NCI-H2029 treated with DMSO at 0.1 percent for 48 hours (cell line): ENCODE measurements at regions not wholly inside any gene's neighbourhood (a gene's known extent, or its start where the extent isn't known, plus 50 kb on each side); places are given as distances from the start of the nearest gene placed in this dataset.
"Not testable (repeated sequence)": the region's sequence is repeated elsewhere in the genome, so short reads cannot be mapped to it uniquely, and the experiment has no call there.

Source experiments
- DNase-seq: peaks from one replicate; lab custom pipeline; 2025; lab: John Stamatoyannopoulos, UW

DNA sequence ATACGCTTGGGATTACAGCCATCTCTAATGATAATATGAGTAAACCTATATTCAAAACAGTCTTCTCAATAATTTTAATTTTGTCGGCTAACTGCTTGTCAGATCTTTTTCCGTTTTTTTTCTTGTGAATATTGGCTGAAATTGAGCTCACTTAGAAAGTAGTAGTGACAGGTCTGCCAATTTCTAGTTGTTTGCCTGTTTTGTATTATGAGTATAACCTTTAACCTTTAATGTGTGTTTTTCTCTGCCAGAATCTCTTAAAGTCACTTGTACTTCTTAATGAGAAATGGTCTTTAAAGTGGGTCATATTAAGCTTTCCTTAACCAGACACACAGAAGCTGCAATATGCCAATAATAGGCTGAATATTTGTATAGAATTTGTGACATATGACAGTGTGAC lies 511.0 kb downstream of the CSNK1G3 start:
- DNase-seq: no peak

DNA sequence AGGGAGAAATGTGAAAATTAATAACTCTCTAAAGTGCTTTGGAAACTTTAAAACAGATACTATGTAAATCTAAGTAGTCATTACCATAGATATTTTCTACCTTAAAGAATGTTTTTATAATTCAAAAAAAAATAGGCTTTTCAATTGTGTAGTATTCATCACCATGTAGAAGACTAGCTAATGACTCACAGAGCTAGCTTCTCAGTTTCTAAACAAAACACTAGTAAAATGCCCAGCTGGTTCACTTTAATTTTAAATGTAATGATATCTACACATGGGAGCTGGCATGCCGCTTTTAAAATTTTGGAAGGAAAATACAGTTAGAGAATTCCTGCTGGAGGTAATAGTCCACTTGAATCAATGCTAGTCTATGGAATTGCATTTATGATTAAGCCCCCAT lies 509.8 kb downstream of the CSNK1G3 start:
- no peak for DNase-seq

DNA sequence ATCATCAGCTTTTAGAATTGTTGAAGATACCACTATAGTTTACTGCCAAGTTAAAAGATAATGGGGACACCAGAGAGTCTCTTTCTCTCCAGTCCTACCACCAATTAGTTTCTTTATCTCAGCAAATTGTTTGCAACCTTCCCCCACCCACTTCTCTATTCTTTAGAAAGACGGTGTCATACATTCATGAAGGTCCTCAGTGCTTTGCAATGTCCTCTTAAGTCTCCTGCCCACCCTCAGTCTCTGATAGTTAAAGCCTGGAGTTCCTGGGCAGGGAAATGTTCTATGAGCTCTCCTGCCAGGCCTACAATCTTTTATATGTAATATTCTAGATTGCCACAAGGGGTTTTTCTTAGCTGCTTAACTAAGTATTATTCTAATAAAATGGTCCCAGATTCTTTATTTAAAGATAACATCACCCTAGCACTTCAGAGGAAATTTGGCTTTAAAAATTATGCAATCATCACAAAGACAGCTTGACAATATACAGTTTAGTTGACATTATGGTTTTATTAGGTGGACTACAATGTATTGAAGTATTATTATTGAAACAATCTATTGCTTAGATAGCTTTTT lies 509.2 kb downstream of the CSNK1G3 start:
- DNase-seq: no peak

DNA sequence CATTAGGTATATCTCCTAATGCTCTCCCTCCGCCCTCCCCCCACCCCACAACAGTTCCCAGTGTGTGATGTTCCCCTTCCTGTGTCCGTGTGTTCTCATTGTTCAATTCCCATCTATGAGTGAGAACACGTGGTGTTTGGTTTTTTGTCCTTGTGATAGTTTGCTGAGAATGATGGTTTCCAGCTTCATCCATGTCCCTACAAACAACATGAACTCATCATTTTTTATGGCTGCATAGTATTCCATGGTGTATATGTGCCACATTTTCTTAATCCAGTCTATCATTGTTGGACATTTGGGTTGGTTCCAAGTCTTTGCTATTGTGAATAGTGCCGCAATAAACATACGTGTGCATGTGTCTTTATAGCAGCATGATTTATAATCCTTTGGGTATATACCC lies 505.3 kb downstream of the CSNK1G3 start:
- DNase-seq: not testable (repeated sequence)

DNA sequence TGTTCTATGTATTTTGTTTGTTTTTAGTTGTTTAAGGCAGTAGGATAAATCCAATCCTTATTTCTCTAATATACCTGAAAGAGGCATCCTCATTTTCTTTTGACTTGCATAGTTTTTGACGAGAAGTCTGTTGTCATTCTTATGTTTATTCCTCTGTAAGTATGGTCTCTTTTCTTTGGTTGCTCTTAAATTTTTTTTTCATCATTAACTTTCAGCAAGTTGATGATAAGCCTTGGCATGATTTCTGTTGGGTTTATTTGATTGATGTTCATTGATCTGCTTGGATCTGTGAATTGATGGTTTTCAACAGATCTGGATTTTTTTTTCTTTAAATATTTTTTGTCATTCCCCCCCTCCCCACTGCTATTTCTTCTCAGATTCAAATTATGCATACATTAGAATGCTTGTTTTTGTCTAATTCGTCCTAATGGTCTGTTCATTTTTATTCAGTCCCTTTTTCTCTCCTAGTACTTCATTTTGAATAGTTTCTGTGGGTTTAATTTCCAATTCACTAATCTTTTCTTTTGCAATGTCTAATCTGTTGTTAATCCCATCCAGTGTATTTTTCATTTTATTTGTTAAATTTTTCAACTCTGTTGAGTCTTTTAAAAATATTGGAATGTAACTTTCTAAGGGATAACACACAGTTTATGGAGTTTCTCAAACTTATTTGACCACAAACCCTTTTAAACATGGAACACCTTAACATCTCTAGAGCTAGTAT lies 495.9 kb downstream of the CSNK1G3 start:
- DNase-seq: no peak

DNA sequence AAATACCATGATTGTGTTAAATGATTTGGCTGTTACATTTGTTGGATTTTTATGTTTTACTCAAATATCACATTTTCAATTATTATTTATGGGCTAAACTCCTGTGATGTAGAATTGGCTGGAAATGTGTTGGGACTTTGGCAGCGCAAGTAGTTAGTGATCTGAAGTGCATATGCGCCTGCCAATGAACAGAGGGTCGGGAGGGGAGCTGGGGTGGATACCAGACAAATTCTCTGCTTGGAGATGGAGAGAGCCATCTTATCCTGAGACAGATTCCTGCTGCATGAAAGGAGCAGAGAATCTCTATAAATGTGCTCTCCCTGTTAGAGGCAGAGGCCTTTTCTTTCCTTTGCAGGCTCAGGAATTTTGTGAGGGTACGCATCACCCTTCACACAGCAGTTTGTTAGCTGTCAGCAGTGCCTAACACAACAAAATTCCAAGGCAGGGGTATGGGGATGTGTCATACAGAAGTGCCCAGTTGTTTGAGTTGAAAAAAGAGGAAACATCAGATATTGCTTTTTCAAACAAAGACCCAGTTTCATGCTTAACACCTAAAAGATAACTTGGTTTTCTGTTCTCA lies 489.1 kb downstream of the CSNK1G3 start:
- no peak for DNase-seq

DNA sequence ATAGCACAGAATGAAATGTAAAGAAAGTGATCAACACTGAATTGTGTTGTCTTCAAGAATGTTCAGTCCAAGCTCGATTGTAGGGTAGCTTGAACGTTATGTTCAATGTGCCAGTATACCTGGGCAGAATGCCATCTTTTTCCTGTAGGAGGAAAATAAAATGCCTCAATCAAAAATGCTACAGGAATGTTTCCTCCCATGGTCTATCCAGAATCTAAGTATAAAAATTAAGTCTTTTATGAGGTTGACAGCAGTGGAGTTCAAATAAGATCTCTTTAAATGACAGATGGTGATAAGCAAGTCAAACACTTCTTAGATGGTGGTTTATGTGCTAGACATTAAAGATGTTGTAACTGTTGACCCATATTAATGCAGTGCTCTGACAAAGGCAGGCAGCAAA lies 488.6 kb downstream of the CSNK1G3 start:
- no peak for DNase-seq

DNA sequence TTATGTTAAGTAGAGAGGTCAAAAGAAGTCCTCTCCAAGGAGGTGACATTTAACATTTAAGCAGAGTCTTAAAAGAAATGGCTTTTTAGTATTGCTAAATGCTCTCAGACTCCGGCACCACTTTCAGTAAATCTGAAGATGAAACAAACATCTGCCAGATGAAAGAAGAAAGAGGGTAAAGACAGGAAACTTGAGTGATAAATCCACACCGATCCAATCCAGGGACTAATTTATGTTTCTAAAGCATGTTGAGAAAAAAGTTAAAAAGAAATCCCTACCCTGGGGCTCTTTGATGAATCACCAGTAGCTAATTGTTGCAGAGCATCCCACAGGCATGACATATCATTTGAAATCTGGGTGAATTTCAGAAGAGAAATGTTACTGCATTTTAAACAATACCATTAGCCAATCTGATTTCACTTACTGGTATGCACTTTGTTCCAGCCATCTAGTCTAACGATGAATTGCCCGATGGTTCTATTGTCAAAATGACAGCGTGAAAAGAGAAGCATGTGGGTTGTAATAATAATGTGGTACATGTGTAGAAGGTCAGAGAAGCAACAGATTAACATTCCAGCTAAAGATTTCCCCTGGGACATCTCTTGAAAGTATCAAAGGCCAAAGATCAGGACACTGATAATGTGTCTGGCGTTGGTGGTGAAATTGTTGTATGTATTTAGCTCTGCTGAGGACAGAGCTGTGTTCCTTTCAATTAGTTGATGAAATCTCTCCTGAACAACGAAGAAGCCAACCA lies 485.7 kb downstream of the CSNK1G3 start:
- DNase-seq: no peak

DNA sequence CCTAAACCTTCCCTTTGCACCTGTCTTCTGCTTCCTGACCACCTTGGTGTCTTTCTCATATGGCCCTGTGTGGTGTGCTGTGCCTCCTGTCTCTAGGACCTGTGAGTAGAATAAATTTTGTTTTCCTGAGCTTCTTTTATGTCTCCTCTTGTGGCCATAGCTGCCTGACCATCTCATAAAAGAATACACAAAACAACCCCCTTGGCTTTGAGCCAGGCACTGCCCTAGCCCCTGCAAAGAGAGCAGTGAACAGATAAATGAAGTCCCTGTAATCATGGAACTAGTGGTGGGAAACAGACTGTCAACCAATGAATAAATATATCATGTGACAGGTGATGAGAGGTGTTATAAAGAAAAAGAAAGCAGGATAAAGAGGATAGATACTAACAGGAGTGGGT lies 485.1 kb downstream of the CSNK1G3 start:
- DNase-seq: no peak

DNA sequence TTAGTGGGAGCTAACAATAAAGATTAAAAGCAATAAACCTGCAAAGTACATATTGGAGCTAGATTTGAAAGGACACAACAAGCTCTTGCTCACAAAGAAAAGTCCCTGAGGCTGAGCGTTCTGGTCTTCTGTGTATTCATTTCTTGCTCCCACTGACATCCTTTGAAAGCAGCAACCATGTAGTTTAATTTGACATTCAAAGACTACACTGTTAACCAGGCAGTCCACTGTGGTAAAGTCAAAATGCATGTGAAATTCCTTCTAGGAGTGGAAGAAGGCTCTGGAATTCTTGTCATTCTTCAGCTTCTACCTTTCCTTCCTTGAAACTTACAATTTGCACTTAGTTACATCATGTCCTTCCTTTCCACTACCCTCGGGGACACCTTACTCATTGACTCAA lies 480.7 kb downstream of the CSNK1G3 start:
- DNase-seq: no peak

DNA sequence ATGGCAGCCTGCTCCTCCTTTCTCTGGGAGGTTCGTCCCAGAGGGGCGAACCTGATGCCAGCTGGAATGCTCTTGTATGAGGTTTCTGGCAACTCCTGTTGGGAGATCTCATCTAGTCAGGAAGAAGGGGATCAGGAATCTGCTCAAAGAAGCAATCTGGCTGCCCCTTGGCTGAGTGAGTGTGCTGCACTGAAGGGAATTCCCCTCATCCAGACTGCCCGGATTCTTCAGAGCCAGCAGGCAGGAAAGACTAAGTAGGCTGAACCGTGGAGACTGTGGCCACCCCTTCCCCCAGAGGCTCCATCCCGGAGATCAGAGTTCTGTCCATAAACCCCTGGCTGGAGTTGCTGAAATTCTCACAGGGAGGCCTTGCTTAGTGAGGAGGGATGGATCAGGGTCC lies 476.0 kb downstream of the CSNK1G3 start:
- no peak for DNase-seq

DNA sequence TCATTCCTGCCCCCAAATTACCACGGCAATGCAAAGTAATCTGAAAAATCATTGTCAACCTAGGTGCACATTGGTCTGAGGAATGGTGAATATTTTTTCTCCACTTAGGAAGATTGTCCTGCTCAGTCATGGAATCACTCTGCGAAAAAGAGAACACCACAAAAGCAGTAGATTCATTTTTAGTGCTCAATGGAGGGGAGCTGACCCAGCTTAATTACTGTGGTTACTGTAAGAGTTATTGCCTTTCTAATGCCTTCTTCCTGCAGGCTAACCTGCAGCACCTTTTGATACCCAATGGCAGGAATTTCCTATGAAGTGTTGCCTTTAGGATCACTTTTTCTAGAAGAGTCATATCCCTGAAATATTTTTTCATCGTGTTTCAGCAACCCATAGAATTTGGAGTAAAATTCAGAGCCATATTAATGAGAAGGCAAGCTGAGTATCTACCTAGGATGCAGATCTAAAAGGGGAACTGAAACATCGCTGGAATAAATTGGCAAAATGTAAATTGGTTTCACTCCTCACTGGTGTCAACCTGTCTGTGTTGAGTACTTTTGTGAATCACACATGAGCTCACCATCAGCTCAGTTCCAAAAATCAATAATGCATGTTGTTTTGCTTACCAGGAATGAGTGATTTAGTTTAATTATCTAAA lies 464.5 kb downstream of the CSNK1G3 start:
- DNase-seq: no peak

DNA sequence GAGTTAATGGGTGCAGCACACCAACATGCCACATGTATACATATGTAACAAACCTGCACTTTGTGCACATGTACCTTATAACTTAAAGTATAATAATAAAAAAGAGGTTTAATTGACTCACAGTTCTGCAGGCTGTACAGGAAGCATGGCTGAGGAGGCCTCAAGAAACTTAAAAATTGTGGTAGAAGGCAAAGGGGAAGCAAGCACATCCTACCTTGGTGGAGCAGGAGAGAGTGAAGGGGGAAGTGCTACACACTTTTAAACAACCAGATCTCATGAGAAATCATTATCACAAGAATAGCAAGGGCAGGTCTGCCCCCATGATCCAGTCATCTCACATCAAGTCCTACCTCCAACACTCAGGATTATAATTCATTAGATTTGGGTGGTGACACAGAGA lies 463.5 kb downstream of the CSNK1G3 start:
- not testable (repeated sequence) for DNase-seq

DNA sequence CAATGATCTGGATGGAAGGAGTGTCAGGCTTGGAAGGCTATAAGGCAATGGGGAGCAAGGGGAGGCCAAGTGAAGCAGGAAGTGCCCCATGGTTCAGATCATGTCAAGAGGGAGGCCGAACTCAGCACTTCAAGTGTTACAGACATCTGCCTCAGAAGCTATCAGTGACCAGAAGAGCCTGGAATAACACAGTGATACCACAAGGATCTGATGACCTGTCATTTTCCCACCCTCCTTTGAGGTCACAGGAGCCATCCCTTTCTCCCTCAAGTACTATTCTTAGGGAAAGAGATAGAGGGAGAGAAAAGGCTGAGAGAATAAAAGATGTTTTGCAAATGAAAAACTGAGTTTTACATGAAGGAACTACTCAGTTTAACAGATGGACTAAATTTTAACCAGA lies 454.8 kb downstream of the CSNK1G3 start:
- DNase-seq: no peak

DNA sequence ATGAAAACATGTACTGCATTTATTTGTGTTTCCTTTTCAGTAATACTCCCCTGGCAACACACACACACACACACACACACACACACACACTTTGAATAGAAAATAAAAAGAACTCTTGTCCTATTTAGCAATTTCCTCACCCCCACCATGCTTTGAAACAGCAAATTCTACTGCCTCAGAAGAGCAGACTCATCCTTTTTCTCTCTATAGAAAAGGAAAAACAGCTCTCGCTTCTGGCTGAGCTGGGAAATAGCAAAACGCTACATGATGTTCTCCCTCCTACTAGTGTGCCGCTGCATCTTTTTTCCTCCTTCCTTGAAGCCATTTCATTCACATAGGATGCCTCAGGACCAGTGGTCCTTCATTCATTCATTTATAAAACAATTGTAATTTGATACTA lies 453.6 kb downstream of the CSNK1G3 start:
- DNase-seq: no peak

DNA sequence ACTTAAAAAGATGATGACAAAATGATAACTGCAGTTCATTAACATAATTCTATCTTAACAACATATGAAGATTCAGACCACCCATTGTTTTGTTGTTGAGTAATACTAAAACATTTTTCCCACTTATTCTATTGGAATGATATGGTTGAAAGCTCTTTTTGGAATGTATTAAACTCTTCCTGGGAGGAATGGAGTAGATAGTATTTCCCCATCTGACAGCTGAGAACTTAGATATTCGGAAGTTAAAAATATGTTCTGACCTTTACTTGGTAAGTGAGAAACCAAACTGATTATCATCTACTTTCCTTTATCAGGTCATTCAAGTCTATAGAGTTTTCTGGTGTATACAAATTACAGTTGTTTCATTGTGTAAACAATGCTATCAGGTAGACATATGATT lies 452.9 kb downstream of the CSNK1G3 start:
- no peak for DNase-seq

DNA sequence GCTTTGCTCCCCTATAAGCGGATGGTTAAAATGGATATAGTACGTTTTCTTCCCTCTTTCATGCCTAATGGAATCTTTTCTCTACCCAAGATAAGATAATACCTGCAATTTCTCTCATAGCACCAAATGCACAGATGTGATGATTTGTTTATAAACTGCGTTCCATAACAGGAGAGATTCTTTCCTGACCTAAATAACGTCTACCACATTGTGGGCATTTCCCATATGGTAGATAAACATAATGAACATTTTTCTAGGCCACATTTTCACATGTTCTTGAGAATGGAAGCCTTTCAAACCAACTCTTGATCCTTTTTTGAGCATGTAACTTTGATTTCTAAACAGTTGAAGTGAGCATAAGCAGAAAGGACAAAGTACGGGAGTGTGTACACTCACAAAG lies 448.5 kb downstream of the CSNK1G3 start:
- DNase-seq: no peak

DNA sequence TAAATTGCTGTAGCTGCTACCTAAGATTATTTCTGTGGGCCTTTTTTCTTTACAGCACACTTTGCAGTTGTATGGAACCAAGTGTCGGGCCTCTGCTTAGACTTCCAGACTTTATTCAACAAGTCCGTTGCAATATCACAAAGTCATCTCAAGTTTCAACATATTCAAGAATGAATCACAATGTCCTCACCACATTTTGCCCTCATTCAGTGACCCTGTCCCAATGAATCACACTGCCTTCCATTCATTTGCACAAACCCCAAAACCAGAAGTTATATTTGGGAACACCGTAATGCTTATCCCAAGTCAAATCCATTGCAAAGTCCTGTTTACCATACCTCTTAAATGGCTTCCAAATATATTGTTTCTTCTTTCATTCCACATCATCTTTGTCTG lies 439.6 kb downstream of the CSNK1G3 start:
- no peak for DNase-seq

DNA sequence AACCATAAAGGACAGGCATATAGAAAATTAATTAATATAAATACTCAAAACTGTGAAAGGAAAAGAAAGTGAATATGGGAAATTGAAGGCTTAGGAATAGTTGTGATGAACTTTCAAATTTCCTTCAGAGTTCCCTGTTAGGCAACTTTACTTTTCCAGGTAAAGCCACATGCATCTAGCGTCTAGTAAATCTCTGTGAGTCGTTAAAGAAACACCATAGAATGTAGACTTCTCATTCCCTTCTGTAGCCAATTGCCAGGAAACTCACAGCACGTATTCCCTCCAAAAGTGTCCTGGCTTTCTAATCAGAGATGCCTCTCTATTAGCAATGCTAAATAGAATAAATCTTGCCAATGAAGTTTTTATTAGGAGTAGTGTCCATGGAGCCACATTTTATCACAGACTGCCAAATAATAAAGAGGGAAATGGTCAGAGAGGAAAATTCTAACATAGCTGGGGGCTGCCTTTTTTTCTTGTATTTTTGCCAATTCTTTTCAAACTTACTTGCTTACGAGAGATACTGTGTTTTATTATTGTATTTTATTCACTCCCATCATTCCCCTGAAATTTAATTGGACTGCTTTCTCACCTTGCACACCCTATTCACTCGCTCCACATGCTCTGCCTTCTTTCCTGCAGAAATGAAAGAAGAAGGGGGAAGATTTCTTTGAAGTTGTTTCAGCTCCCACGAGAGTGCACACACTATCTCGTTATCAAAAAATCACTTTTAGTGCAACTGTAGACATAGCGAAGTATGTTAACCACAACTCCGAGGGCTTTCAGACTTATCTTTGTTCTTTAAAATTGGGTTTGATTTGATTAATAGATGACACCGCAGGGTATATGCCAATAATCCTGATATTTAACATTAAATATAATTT lies 439.0 kb downstream of the CSNK1G3 start:
- no peak for DNase-seq

DNA sequence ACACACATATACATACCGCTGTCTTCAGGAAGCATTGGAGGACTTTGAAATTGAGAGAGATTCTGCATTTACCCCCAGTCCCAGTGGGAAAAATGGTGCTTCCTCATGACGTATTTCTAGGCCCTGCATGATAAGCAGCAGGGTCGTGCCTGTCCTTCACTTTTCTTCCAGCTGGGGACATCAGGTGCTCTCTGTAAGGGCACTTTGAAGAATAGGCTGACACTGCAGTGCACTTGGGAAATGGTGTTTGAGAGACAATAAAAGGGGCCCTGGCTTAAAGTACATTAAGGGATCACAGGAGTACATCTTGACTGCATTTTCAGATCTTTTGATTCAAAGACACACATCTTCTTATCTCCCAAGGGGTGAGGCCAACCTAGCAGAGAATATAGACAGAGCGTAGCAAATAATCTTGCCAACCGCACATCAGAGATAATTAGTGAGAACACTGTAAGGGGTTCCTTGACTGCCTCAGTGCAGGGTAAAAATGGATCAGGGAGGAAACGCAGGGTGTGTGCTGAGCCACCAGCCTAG lies 437.9 kb downstream of the CSNK1G3 start:
- no peak for DNase-seq
